ENCODE measurements at regions not wholly inside any gene's neighbourhood (a gene's known extent, or its start where the extent isn't known, plus 50 kb on each side); places are given as distances from the start of the nearest gene placed in this dataset.

DNA sequence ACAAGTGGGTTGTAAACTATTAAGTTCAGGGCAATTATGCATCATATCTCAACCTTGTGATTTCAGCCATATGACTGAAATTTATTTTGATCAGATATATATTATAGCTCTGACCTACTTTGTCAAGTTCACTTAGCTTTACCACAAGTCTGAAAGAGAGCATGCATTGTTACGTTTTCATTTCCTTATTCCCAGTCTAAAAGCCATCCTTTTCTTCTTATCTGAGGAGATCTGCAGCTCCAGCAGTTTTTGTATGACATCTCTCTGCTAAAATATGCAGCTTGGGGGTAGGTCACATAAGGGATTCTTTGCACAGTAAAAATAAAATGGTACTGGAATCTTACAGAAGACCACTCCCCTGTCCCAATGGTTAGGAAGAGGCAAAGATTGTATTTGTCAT, 1682.8 kb upstream of the FLRT2 start:
- no peaks in the 10 kb centered on the region for H3K9me2 ChIP-seq (ENCODE audit: insufficient read depth, low read length)
- H3K4me2 ChIP-seq (ENCODE audit: low read length): no peak overlapping the region
- TF ChIP-seq POLR2AphosphoS5 (IDR thresholded peaks at IDR 0.05) (no peak), CTCF (IDR thresholded peaks at IDR 0.05; ENCODE audit: poor library complexity, severe bottlenecking) (no peak), MXI1 (conservative IDR thresholded peaks at IDR 0.05; ENCODE audit: poor library complexity, severe bottlenecking) (no peak), RAD21 (conservative IDR thresholded peaks at IDR 0.05) (no peak), EP300 (conservative IDR thresholded peaks at IDR 0.05; ENCODE audit: poor library complexity, severe bottlenecking) (no peak), EZH2 (IDR thresholded peaks at IDR 0.05; ENCODE audit: borderline replicate concordance, insufficient read depth, low read length, poor library complexity, severe bottlenecking) (no peak), SMC3 (conservative IDR thresholded peaks at IDR 0.05; ENCODE audit: poor library complexity) (no peak), TAF1 (IDR thresholded peaks at IDR 0.05; ENCODE audit: low read depth) (no peak)
- TF ChIP-seq, protein P1, sequence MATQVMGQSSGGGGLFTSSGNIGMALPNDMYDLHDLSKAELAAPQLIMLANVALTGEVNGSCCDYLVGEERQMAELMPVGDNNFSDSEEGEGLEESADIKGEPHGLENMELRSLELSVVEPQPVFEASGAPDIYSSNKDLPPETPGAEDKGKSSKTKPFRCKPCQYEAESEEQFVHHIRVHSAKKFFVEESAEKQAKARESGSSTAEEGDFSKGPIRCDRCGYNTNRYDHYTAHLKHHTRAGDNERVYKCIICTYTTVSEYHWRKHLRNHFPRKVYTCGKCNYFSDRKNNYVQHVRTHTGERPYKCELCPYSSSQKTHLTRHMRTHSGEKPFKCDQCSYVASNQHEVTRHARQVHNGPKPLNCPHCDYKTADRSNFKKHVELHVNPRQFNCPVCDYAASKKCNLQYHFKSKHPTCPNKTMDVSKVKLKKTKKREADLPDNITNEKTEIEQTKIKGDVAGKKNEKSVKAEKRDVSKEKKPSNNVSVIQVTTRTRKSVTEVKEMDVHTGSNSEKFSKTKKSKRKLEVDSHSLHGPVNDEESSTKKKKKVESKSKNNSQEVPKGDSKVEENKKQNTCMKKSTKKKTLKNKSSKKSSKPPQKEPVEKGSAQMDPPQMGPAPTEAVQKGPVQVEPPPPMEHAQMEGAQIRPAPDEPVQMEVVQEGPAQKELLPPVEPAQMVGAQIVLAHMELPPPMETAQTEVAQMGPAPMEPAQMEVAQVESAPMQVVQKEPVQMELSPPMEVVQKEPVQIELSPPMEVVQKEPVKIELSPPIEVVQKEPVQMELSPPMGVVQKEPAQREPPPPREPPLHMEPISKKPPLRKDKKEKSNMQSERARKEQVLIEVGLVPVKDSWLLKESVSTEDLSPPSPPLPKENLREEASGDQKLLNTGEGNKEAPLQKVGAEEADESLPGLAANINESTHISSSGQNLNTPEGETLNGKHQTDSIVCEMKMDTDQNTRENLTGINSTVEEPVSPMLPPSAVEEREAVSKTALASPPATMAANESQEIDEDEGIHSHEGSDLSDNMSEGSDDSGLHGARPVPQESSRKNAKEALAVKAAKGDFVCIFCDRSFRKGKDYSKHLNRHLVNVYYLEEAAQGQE (IDR thresholded peaks at IDR 0.05; ENCODE audit: borderline replicate concordance): no peak
- H2AFZ ChIP-seq (ENCODE audit: low read depth, low read length): no peak overlapping the region
- no peak overlapping the region for H3K9ac ChIP-seq (ENCODE audit: low read length)
- H3K9me3 ChIP-seq (ENCODE audit: low read length): no peaks in the 10 kb centered on the region
- H3F3A ChIP-seq (ENCODE audit: insufficient read depth, low read length, poor library complexity, severe bottlenecking): peaks cover 3% of the 10 kb centered on the region
- H3K79me2 ChIP-seq (replicated peaks; ENCODE audit: insufficient read depth, low read length): no peaks in the 10 kb centered on the region
- no peaks in the 10 kb centered on the region for H3K36me3 ChIP-seq (ENCODE audit: insufficient read depth, low read length)
- H3K27ac ChIP-seq (ENCODE audit: low read length): no peak overlapping the region
- H3K27me3 ChIP-seq (ENCODE audit: insufficient read depth, low read depth, low read length): no peaks in the 10 kb centered on the region
- H4K20me1 ChIP-seq (ENCODE audit: insufficient read depth): no peaks in the 10 kb centered on the region
- H3K4me3 ChIP-seq (ENCODE audit: low read length): no peak overlapping the region

DNA sequence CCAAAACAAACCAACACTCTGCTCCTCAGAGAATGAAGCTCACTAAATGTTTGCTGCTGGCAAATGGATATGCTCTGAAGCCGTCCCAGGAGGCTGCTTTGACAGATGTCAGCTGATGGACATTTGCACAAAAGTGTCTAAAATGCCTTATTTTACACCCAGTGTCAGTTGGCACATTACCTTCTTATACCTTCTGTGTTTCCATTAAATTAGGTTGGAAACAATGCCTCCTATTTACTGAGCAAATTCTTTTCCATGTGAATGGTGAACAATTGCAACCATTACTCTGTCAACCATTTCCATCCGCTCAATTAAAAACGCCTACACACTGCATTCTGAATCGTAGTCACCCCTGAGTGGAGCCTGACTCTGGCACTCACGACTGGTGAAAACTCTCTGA, 1679.9 kb upstream of the FLRT2 start:
- H3K36me3 ChIP-seq (ENCODE audit: insufficient read depth, low read length): no peaks in the 10 kb centered on the region
- H3K9ac ChIP-seq (ENCODE audit: low read length): no peak overlapping the region
- TF ChIP-seq POLR2AphosphoS5 (IDR thresholded peaks at IDR 0.05) (peak; percentile 85), MXI1 (conservative IDR thresholded peaks at IDR 0.05; ENCODE audit: poor library complexity, severe bottlenecking) (no peak), RAD21 (conservative IDR thresholded peaks at IDR 0.05) (no peak), EP300 (conservative IDR thresholded peaks at IDR 0.05; ENCODE audit: poor library complexity, severe bottlenecking) (peak; percentile 94)
- no peaks in the 10 kb centered on the region for H3K9me3 ChIP-seq (ENCODE audit: low read length)
- H3K79me2 ChIP-seq (replicated peaks; ENCODE audit: insufficient read depth, low read length): no peaks in the 10 kb centered on the region
- no peaks in the 10 kb centered on the region for H3F3A ChIP-seq (ENCODE audit: insufficient read depth, low read length, poor library complexity, severe bottlenecking)
- H3K4me3 ChIP-seq (ENCODE audit: low read length): peak overlapping the region; percentile 10
- H3K9me2 ChIP-seq (ENCODE audit: insufficient read depth, low read length): no peaks in the 10 kb centered on the region
- H4K20me1 ChIP-seq (ENCODE audit: insufficient read depth): no peaks in the 10 kb centered on the region
- no peak overlapping the region for H2AFZ ChIP-seq (ENCODE audit: low read depth, low read length)
- no peak overlapping the region for H3K4me2 ChIP-seq (ENCODE audit: low read length)
- H3K27me3 ChIP-seq (ENCODE audit: insufficient read depth, low read depth, low read length): no peaks in the 10 kb centered on the region
- H3K27ac ChIP-seq (ENCODE audit: low read length): no peak overlapping the region

DNA sequence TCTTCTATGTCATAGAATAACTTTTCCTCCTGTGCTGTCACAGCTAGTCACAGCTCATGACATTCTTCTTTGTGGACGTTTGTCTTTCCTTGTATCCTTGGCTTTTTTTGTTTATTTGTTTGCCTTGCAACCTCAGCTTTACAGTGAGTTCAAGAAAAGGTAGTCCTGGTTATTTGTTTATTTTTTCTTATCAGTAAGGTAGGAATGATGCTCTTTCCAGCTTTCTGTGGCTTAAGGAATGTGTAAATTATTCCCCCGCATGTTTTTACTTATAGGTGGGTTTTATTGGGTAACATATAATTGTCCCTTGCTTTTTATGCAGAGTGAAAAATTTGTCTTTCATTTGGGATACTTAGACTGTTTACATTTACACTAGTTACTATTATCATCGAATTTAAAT, 1673.6 kb upstream of the FLRT2 start:
- Histone ChIP-seq H3K36me3 (ENCODE audit: insufficient read depth, low read length) (no peaks in the 10 kb centered on the region), H3F3A (ENCODE audit: insufficient read depth, low read length, poor library complexity, severe bottlenecking) (no peaks in the 10 kb centered on the region)

More for the DNA sequence above, 1673.6 kb upstream of the FLRT2 start:
- Histone ChIP-seq H3K4me2 (ENCODE audit: low read length) (no peak overlapping the region), H3K4me3 (ENCODE audit: low read length) (no peak overlapping the region), H2AFZ (ENCODE audit: low read depth, low read length) (no peak overlapping the region), H3K9me2 (ENCODE audit: insufficient read depth, low read length) (no peaks in the 10 kb centered on the region), H3K79me2 (replicated peaks; ENCODE audit: insufficient read depth, low read length) (no peaks in the 10 kb centered on the region), H3K9me3 (ENCODE audit: low read length) (no peaks in the 10 kb centered on the region), H4K20me1 (ENCODE audit: insufficient read depth) (no peaks in the 10 kb centered on the region), H3K27ac (ENCODE audit: low read length) (no peak overlapping the region), H3K9ac (ENCODE audit: low read length) (no peak overlapping the region), H3K27me3 (ENCODE audit: insufficient read depth, low read depth, low read length) (no peaks in the 10 kb centered on the region)
- TF ChIP-seq EZH2 (IDR thresholded peaks at IDR 0.05; ENCODE audit: borderline replicate concordance, insufficient read depth, low read length, poor library complexity, severe bottlenecking): no peak
- no peak for TF ChIP-seq RAD21 (conservative IDR thresholded peaks at IDR 0.05)
- TF ChIP-seq, protein P1 (IDR thresholded peaks at IDR 0.05; ENCODE audit: borderline replicate concordance): no peak
- TF ChIP-seq EP300 (conservative IDR thresholded peaks at IDR 0.05; ENCODE audit: poor library complexity, severe bottlenecking): no peak
- no peak for TF ChIP-seq MXI1 (conservative IDR thresholded peaks at IDR 0.05; ENCODE audit: poor library complexity, severe bottlenecking)
- TF ChIP-seq CTCF (IDR thresholded peaks at IDR 0.05; ENCODE audit: poor library complexity, severe bottlenecking): no peak
- TF ChIP-seq TAF1 (IDR thresholded peaks at IDR 0.05; ENCODE audit: low read depth): no peak
- TF ChIP-seq SMC3 (conservative IDR thresholded peaks at IDR 0.05; ENCODE audit: poor library complexity): no peak
- no peak for TF ChIP-seq POLR2AphosphoS5 (IDR thresholded peaks at IDR 0.05)
